Keratinocyte (primary cell): ENCODE measurements at regions not wholly inside any gene's neighbourhood (a gene's known extent, or its start where the extent isn't known, plus 50 kb on each side); places are given as distances from the start of the nearest gene placed in this dataset.

Experiments used
- DNase-seq: peaks from one replicate; pipeline ENCODE4 v3.0.0-alpha.2; 2011; ENCODE audit warnings: low read depth, missing footprints, low spot score
- FAIRE-seq: peaks from 2 replicates; lab custom pipeline; 2011; peaks lifted over from hg19 to GRCh38; lab: Jason Lieb, UNC
- H2AFZ ChIP-seq: 2 replicates; pipeline ENCODE4 v1.6.0; 2012; ENCODE audit warnings: low read length, control low read depth, inconsistent platforms; ENCODE audit not compliant: control insufficient read depth
- H3K27ac ChIP-seq: 2 replicates; pipeline ENCODE4 v1.5.1; 2011; ENCODE audit warnings: low read length; ENCODE audit not compliant: control insufficient read depth, insufficient read depth
- H3K27me3 ChIP-seq: 3 replicates; pipeline ENCODE4 v1.6.0; 2011; ENCODE audit warnings: low read length; ENCODE audit not compliant: control insufficient read depth, insufficient read depth; ENCODE audit errors: extremely low read depth
- H3K36me3 ChIP-seq, 2 experiments: 2 replicates in 1 of 2; 3 replicates in 1 of 2; pipeline ENCODE4 v1.5.1; 2011; ENCODE audit warnings: low read length in 2 of 2, mild to moderate bottlenecking in 1 of 2; ENCODE audit not compliant: control insufficient read depth in 2 of 2, insufficient read depth in 2 of 2; ENCODE audit errors: extremely low read depth in 1 of 2
- H3K4me1 ChIP-seq: 3 replicates; pipeline ENCODE4 v1.5.1; 2011; ENCODE audit warnings: low read length; ENCODE audit not compliant: control insufficient read depth, insufficient read depth; ENCODE audit errors: extremely low read depth
- H3K4me2 ChIP-seq: 3 replicates; pipeline ENCODE4 v1.6.0; 2011; ENCODE audit warnings: low read depth, low read length; ENCODE audit not compliant: control insufficient read depth, insufficient read depth; ENCODE audit errors: extremely low read depth
- H3K4me3 ChIP-seq, 3 experiments: fragments of 200-600 bp in 1 of 3; sonication (generic) in 1 of 3; 2 replicates in 2 of 3; 3 replicates in 1 of 3; pipeline ENCODE4 v1.5.1; 2011 to 2016; ENCODE audit warnings: low read length in 3 of 3, mild to moderate bottlenecking in 3 of 3, control low read depth in 2 of 3, inconsistent platforms in 1 of 3, low read depth in 1 of 3, mixed read lengths in 1 of 3, mixed run types in 1 of 3, moderate library complexity in 1 of 3; ENCODE audit not compliant: control insufficient read depth in 2 of 3, insufficient read depth in 2 of 3; ENCODE audit errors: extremely low read depth in 1 of 3
- H3K79me2 ChIP-seq: 2 replicates; pipeline ENCODE4 v1.6.0; 2012; ENCODE audit warnings: low read length; ENCODE audit not compliant: control insufficient read depth, insufficient read depth
- H3K9ac ChIP-seq: 3 replicates; pipeline ENCODE4 v1.6.0; 2011; ENCODE audit warnings: low read length; ENCODE audit not compliant: control insufficient read depth, insufficient read depth; ENCODE audit errors: extremely low read depth
- H3K9me1 ChIP-seq: 3 replicates; pipeline ENCODE4 v1.6.0; 2011; ENCODE audit warnings: low read length; ENCODE audit not compliant: control insufficient read depth, insufficient read depth; ENCODE audit errors: extremely low read depth
- H3K9me3 ChIP-seq: 2 replicates; pipeline ENCODE4 v1.5.1; 2012; ENCODE audit warnings: low read depth, low read length; ENCODE audit not compliant: control insufficient read depth
- H4K20me1 ChIP-seq: 3 replicates; pipeline ENCODE4 v1.6.0; 2011; ENCODE audit warnings: low read length; ENCODE audit not compliant: control insufficient read depth, insufficient read depth; ENCODE audit errors: extremely low read depth
- EZH2 ChIP-seq: IDR thresholded peaks from one replicate; pipeline ENCODE4 v1.6.1; 2012; ENCODE audit warnings: inconsistent platforms, mild to moderate bottlenecking, low read length, moderate library complexity
- dilution Hi-C: fragments of 300-500 bp; cut with MboI; formaldehyde crosslinking; loops from one replicate; pipeline ENCODE4 v1.7.0; 2020; ENCODE audit warnings: low sequenced_read_pairs; ENCODE audit not compliant: extremely low pct_ligation_motif_present
- TF ChIP-seq, protein P1 (sequence below), 3 experiments: IDR thresholded peaks in 1 of 3; conservative IDR thresholded peaks in 1 of 3; optimal IDR thresholded peaks in 1 of 3; 2 replicates in 2 of 3; 3 replicates in 1 of 3; pipeline versions ENCODE3 to v1.5.1; 2011; ENCODE audit warnings: low read length in 3 of 3, mild to moderate bottlenecking in 3 of 3, moderate library complexity in 2 of 3, control low read depth in 1 of 3, inconsistent platforms in 1 of 3; ENCODE audit not compliant: insufficient read depth in 2 of 3; ENCODE audit errors: extremely low read depth in 1 of 3

DNA sequence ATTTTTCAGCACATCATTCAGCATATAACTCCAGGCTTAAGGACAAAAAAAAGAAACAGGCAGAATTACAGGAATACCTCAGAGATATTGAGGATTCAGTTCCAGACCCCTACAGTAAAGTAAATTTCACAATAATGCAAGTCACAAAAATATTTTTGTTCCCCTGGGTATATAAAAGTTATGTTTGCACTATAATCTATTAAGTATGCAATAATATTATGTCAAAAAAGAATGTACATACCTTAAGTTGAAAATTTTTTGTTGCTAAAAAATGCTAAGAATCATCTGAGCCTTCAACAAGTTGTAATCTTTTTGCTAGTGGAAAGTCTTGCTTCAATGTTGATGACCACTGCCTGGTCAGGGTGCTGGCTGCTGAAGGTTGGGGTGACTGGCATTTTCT lies 2532.5 kb downstream of the ARAP2 start:
- Histone ChIP-seq H2AFZ (no peak overlapping the region), H3K36me3 (no peaks in the 10 kb centered on the region), H3K79me2 (no peaks in the 10 kb centered on the region), H3K9ac (no peak overlapping the region), H3K27ac (no peak overlapping the region), H4K20me1 (no peaks in the 10 kb centered on the region), H3K9me1 (no peaks in the 10 kb centered on the region), H3K4me1 (no peaks in the 10 kb centered on the region), H3K9me3 (no peaks in the 10 kb centered on the region), H3K4me2 (no peak overlapping the region), H3K4me3 (no peak overlapping the region), H3K27me3 (no peaks in the 10 kb centered on the region)
- dilution Hi-C loops, result no loop called here
- FAIRE-seq, result no peak
- no peak for DNase-seq
- TF ChIP-seq EZH2, result no peak
- TF ChIP-seq, protein P1, sequence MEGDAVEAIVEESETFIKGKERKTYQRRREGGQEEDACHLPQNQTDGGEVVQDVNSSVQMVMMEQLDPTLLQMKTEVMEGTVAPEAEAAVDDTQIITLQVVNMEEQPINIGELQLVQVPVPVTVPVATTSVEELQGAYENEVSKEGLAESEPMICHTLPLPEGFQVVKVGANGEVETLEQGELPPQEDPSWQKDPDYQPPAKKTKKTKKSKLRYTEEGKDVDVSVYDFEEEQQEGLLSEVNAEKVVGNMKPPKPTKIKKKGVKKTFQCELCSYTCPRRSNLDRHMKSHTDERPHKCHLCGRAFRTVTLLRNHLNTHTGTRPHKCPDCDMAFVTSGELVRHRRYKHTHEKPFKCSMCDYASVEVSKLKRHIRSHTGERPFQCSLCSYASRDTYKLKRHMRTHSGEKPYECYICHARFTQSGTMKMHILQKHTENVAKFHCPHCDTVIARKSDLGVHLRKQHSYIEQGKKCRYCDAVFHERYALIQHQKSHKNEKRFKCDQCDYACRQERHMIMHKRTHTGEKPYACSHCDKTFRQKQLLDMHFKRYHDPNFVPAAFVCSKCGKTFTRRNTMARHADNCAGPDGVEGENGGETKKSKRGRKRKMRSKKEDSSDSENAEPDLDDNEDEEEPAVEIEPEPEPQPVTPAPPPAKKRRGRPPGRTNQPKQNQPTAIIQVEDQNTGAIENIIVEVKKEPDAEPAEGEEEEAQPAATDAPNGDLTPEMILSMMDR (optimal IDR thresholded peaks at IDR 0.05 in 1 of 3, IDR thresholded peaks at IDR 0.05 in 1 of 3, conservative IDR thresholded peaks at IDR 0.05 in 1 of 3; ENCODE audit: extremely low read depth in 1 of 3, insufficient read depth in 2 of 3, low read length in 3 of 3), result no peak

DNA sequence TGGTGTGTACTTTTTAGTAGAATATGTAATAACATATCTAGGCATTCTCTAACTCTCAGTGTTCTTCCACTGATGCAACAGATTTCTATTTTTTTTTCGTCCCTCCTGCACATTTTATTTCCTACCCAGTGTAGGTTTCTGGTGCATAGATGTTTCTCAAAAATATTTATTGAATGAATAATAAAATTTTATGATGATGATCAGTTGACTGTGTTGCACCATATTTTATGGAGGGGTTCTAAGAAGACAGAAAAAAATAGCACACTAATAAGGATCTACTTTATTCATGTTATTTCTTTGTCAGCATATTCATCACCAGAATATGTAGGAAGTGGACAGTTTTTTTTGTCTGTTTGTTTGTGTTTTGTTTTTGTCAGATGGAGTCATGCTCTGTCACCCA lies 2529.3 kb downstream of the ARAP2 start:
- DNase-seq (no peak), FAIRE-seq (no peak)
- Histone ChIP-seq H3K79me2 (no peaks in the 10 kb centered on the region), H3K27me3 (no peaks in the 10 kb centered on the region), H3K9me1 (no peaks in the 10 kb centered on the region), H3K4me1 (no peaks in the 10 kb centered on the region), H2AFZ (no peak overlapping the region), H3K9ac (no peak overlapping the region), H3K4me2 (no peak overlapping the region), H3K36me3 (no peaks in the 10 kb centered on the region), H3K4me3 (no peak overlapping the region), H3K9me3 (no peaks in the 10 kb centered on the region), H4K20me1 (no peaks in the 10 kb centered on the region), H3K27ac (no peak overlapping the region)
- TF ChIP-seq EZH2, result no peak
- TF ChIP-seq, protein P1 (optimal IDR thresholded peaks at IDR 0.05 in 1 of 3, IDR thresholded peaks at IDR 0.05 in 1 of 3, conservative IDR thresholded peaks at IDR 0.05 in 1 of 3; ENCODE audit: extremely low read depth in 1 of 3, insufficient read depth in 2 of 3, low read length in 3 of 3), result no peak
- dilution Hi-C loops, result no loop called here
